ENCODE measurements at regions not wholly inside any gene's neighbourhood (a gene's known extent, or its start where the extent isn't known, plus 50 kb on each side); places are given as distances from the start of the nearest gene placed in this dataset.

- Histone ChIP-seq H3K9me3 (no peaks in the 10 kb centered on the region), H3K27me3 (replicated peaks; ENCODE audit: control insufficient read depth, insufficient read depth, low read length) (no peaks in the 10 kb centered on the region), H3K4me1 (no peaks in the 10 kb centered on the region), H3K4me3 (ENCODE audit: low read depth, low read length) (no peak overlapping the region), H3K36me3 (ENCODE audit: control insufficient read depth, insufficient read depth, low read length) (no peaks in the 10 kb centered on the region)
- DNase-seq = no peak
- Mint-ChIP-seq H3K9me3 (ENCODE audit: unreplicated experiment) (no peaks in the 10 kb centered on the region), H3K4me1 (ENCODE audit: low read depth, unreplicated experiment) (no peaks in the 10 kb centered on the region), H3K36me3 (ENCODE audit: insufficient read depth, unreplicated experiment) (no peaks in the 10 kb centered on the region), H3K4me3 (ENCODE audit: unreplicated experiment) (no peak overlapping the region), H3K27me3 (ENCODE audit: insufficient read depth, unreplicated experiment) (peaks cover 9% of the 10 kb centered on the region), H3K27ac (ENCODE audit: unreplicated experiment) (no peak overlapping the region)
- TF ChIP-seq CTCF (IDR thresholded peaks at IDR 0.05; ENCODE audit: insufficient read depth in 1 of 2, low read depth in 1 of 2, low read length in 1 of 2, severe bottlenecking in 1 of 2, unreplicated experiment in 1 of 2) = no peak
- CTCF ChIA-PET = interaction anchor here (0.5 to 0.7 kb wide), 3 partner anchors 50 to 270 kb away, joined by 3 to 4 read pairs (median 3); no protein-coding TSS in a partner anchor
- POLR2A ChIA-PET = interaction anchor here (0.5 kb wide), 1 partner anchor 30 kb away, joined by 6 read pairs; no protein-coding TSS in a partner anchor
- no TSS peak for BruUV-seq (replicated peaks)
- intact Hi-C loops (cut with micrococcal nuclease; ENCODE audit: unreplicated experiment) = no loop called here
These were observed 79.5 kb downstream of the KCTD15 start for GRCh38 chr19:33876192-33876591.

GRCh38 chr19:33878030-33878544 is 81.4 kb downstream of the KCTD15 start:
- Mint-ChIP-seq H3K4me3 (ENCODE audit: unreplicated experiment) (no peak overlapping the region), H3K9me3 (ENCODE audit: unreplicated experiment) (no peaks in the 10 kb centered on the region), H3K27me3 (ENCODE audit: insufficient read depth, unreplicated experiment) (peaks cover 9% of the 10 kb centered on the region), H3K4me1 (ENCODE audit: low read depth, unreplicated experiment) (no peaks in the 10 kb centered on the region), H3K27ac (ENCODE audit: unreplicated experiment) (no peak overlapping the region), H3K36me3 (ENCODE audit: insufficient read depth, unreplicated experiment) (no peaks in the 10 kb centered on the region)
- Histone ChIP-seq H3K27me3 (replicated peaks; ENCODE audit: control insufficient read depth, insufficient read depth, low read length) (no peaks in the 10 kb centered on the region), H3K4me3 (ENCODE audit: low read depth, low read length) (no peak overlapping the region), H3K9me3 (no peaks in the 10 kb centered on the region), H3K4me1 (no peaks in the 10 kb centered on the region), H3K36me3 (ENCODE audit: control insufficient read depth, insufficient read depth, low read length) (no peaks in the 10 kb centered on the region)
- POLR2A ChIA-PET = no interaction called here
- CTCF ChIA-PET = no interaction called here
- no TSS peak for BruUV-seq (replicated peaks)
- intact Hi-C loops (cut with micrococcal nuclease; ENCODE audit: unreplicated experiment) = no loop called here
- TF ChIP-seq CTCF (IDR thresholded peaks at IDR 0.05; ENCODE audit: insufficient read depth in 1 of 2, low read depth in 1 of 2, low read length in 1 of 2, severe bottlenecking in 1 of 2, unreplicated experiment in 1 of 2) = no peak
- DNase-seq = no peak

GRCh38 chr19:33878910-33879810 is 82.5 kb downstream of the KCTD15 start:
- Histone ChIP-seq H3K4me1 (no peaks in the 10 kb centered on the region), H3K4me3 (ENCODE audit: low read depth, low read length) (no peak overlapping the region), H3K9me3 (no peaks in the 10 kb centered on the region), H3K36me3 (ENCODE audit: control insufficient read depth, insufficient read depth, low read length) (no peaks in the 10 kb centered on the region), H3K27me3 (replicated peaks; ENCODE audit: control insufficient read depth, insufficient read depth, low read length) (no peaks in the 10 kb centered on the region)
- BruUV-seq (replicated peaks) = no TSS peak
- Mint-ChIP-seq H3K4me1 (ENCODE audit: low read depth, unreplicated experiment) (peaks cover 2% of the 10 kb centered on the region), H3K27me3 (ENCODE audit: insufficient read depth, unreplicated experiment) (peaks cover 3% of the 10 kb centered on the region), H3K9me3 (ENCODE audit: unreplicated experiment) (no peaks in the 10 kb centered on the region), H3K4me3 (ENCODE audit: unreplicated experiment) (no peak overlapping the region), H3K36me3 (ENCODE audit: insufficient read depth, unreplicated experiment) (no peaks in the 10 kb centered on the region), H3K27ac (ENCODE audit: unreplicated experiment) (no peak overlapping the region)
- CTCF ChIA-PET = no interaction called here
- POLR2A ChIA-PET = no interaction called here
- intact Hi-C loops (cut with micrococcal nuclease; ENCODE audit: unreplicated experiment) = no loop called here
- no peak for DNase-seq
- no peak for TF ChIP-seq CTCF (IDR thresholded peaks at IDR 0.05; ENCODE audit: insufficient read depth in 1 of 2, low read depth in 1 of 2, low read length in 1 of 2, severe bottlenecking in 1 of 2, unreplicated experiment in 1 of 2)

All from Caco-2 (cell line).